ENCODE measurements at regions not wholly inside any gene's neighbourhood (a gene's known extent, or its start where the extent isn't known, plus 50 kb on each side); places are given as distances from the start of the nearest gene placed in this dataset.
"Not testable (repeated sequence)": the region's sequence is repeated elsewhere in the genome, so short reads cannot be mapped to it uniquely, and the experiment has no call there.

DNA sequence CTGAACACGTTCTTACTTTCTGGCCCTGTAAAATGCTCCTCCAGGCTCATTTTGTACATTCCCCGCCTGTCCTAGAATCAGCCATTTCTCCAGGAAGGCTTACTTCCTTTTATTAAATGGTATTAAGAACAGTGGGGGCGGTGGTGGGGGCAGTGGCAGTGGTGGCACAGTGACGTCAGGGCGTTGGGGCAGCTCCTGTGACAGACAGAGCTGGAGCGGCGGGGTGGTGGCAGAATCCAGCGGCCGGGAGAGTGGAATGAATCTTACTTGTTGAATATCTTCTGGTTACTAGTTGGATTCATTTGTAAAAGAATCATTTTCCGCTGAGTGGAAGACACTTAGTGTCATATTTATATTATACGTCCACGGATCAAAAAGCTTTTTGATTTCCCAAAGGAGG, 262.6 kb downstream of the BCL2L11 start:
- ATAC-seq (ENCODE audit: low read depth); CTCF ChIA-PET; H3K4me3 Mint-ChIP-seq; H3K9me3 Mint-ChIP-seq; H3K36me3 Mint-ChIP-seq (ENCODE audit: low read depth); H3K4me1 Mint-ChIP-seq; POLR2A ChIA-PET; H3K27ac Mint-ChIP-seq; DNase-seq; intact Hi-C loops (cut with micrococcal nuclease); H3K27me3 Mint-ChIP-seq: not testable (repeated sequence)

DNA sequence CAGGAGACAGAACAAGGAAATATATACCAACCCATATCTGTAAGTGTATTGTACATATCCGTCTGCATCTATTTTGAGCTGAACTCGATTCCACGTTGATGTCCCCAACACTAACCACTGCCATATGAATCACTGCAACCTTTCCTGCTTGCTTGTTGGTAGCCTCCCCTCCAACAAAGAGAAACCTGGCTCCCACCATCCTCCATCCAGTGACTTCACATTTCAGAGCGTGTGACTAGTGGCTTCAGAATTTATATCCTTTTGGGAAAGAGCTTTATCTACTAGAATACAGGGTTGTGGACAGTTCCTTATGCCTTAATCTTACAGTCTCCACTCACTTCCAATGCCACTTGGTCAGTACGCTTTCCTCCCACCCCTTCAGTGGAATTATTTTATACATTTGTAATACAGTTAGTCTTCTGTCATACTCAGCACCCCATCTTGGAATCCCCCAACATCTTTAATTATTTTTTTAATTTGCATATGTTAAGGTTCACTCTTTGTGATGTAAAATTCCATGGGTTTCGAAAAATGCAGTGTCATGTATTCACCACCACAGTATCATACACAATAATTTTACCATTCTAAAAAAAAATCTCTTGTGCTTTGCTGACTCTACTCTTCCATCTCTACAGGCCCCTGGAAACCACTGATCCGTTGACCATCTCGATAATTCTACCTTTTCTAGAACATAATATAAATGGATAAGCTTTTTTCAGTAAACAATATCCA, 264.7 kb downstream of the BCL2L11 start:
- H3K4me1 Mint-ChIP-seq; H3K27ac Mint-ChIP-seq; intact Hi-C loops (cut with micrococcal nuclease); DNase-seq; H3K36me3 Mint-ChIP-seq (ENCODE audit: low read depth); H3K9me3 Mint-ChIP-seq; H3K27me3 Mint-ChIP-seq; ATAC-seq (ENCODE audit: low read depth); CTCF ChIA-PET; POLR2A ChIA-PET; H3K4me3 Mint-ChIP-seq: not testable (repeated sequence)

DNA sequence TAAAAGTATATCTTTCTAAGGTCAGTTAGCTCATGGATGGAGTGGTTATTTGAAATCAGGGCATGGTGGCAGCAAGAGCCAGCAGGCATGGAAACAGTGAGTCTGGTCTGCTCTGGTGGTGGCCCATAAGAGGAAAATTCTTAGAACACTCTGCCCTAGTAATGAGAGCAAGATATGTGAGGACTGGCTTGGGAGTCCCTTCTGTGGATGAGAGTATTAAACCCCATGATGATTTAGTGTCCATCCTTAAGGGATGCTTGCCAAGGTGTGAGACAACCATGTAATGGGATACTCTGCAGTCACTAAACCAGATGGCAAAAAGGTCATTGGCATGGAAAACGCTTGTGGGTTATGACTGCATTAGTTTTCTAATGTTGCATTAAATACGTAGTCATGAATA, 269.9 kb downstream of the BCL2L11 start:
- H3K27me3 Mint-ChIP-seq: not testable (repeated sequence)

DNA sequence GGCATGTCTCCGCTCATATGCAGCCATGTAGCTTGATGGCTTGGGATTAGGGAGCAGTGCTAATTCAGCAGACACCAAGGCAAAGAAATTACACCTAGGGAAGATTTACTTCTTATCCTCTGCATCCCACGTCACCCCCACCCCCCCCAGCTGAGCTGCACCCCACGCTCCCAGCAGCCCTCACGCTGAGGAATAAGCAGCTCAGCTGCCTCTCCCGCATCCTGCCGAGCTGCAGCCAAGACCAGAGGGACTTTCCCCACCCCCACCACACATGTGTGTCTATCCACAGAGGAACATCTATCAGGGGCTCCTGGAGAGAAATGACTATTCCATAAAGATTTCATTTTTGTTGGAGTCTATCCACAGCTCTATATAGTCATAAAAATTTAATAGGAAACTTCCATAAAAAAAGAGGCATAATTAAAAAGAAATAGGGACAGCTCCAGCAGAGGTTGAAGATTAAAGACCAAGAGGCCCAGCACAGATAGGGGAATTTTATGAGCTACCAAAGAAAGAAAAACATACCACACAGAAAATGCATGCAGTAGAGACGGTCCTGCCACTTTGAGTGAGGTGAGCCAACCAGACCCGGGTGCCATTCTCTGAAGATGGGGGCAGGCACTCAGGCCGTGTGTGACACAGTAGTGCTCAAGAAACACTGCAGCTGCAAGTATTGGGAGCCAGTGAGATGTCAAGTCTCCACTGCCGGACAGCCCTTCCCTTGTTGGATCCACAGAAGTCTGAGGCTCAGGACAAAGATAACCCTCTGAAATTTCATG, 274.8 kb downstream of the BCL2L11 start:
- H3K4me3 Mint-ChIP-seq; H3K9me3 Mint-ChIP-seq; H3K27me3 Mint-ChIP-seq; H3K27ac Mint-ChIP-seq; POLR2A ChIA-PET; CTCF ChIA-PET; H3K36me3 Mint-ChIP-seq (ENCODE audit: low read depth); intact Hi-C loops (cut with micrococcal nuclease); DNase-seq; H3K4me1 Mint-ChIP-seq: not testable (repeated sequence)
- peak; percentile 62 for ATAC-seq (ENCODE audit: low read depth)

More for the DNA sequence above, 269.9 kb downstream of the BCL2L11 start:
- H3K27ac Mint-ChIP-seq; POLR2A ChIA-PET; H3K4me1 Mint-ChIP-seq; H3K36me3 Mint-ChIP-seq (ENCODE audit: low read depth); ATAC-seq (ENCODE audit: low read depth); intact Hi-C loops (cut with micrococcal nuclease); DNase-seq; H3K9me3 Mint-ChIP-seq; CTCF ChIA-PET; H3K4me3 Mint-ChIP-seq: not testable (repeated sequence)

DNA sequence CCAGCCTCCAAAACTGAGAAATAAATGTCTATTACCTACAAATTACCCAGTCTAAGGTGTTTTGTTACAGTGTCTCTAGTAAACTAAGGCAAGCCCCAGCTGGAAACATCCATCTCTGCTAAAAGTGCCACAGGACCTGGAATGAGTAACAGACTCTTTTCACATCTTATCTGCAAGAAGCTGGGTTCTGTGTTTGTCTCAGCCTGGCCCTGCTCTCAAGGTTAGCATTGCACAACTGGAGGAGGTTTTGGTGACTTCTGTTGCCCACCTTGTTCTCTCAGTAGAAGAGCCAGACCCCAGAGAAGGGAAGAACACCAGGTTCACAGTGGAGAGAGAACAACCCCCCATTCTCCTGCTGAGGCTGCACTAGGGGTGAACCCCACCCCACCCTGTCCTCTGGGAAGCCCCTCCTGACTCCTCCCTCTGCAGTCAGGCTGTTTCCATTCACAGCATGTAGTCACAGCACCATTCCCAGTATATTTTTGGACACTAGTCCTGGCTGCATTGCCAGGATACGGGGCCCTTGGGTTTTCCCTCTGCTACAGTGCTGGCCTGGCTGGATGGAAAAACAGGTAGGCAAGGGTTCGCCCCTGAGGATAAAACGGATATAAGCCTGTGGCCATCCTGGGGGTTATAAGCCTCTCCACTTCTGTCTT, 280.0 kb downstream of the BCL2L11 start:
- intact Hi-C loops (cut with micrococcal nuclease); H3K9me3 Mint-ChIP-seq; CTCF ChIA-PET; H3K27ac Mint-ChIP-seq; H3K4me1 Mint-ChIP-seq; ATAC-seq (ENCODE audit: low read depth); POLR2A ChIA-PET; DNase-seq; H3K27me3 Mint-ChIP-seq; H3K4me3 Mint-ChIP-seq; H3K36me3 Mint-ChIP-seq (ENCODE audit: low read depth): not testable (repeated sequence)

DNA sequence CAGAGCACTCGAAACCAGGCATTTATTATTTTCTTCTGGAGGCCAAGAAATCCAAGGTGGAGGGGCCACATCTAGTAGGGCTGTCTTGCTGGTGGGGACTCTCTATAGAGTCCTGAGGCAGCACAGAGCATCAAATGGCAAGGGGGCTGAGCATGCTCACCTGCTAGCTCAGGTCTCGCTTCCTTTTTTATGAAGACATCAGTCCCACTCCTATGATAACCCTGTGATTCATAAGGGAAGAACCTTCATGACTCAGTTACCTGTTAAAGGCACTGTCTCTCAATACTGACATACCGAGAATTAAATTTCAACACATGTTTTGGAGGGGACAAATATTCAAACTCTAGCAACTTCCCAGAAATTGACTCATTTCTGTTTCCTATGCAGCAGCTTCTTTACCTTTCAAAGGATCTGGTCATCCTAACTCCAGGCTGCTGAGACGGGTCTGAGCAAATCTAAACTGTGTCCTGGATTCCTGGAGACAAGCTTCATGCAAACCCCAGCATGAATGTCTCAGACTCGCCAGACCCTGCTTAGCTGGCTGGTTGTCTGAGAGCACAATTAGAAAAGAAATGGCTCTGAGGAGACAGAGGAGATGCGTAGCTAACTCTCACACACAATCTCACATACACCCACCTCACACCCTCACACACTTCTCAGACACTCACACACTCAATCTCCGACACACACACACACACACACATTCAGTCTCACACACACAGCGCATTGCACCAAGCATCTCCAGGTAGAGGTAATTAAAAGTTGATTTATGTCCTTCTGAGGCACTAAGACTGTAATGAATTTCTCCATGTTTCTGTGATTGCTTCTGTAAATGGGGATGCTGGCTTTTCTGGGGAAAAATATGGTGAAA, 280.8 kb downstream of the BCL2L11 start:
- peak; percentile 92 for ATAC-seq (ENCODE audit: low read depth)
- H3K27me3 Mint-ChIP-seq; POLR2A ChIA-PET; H3K4me1 Mint-ChIP-seq; CTCF ChIA-PET; H3K4me3 Mint-ChIP-seq; intact Hi-C loops (cut with micrococcal nuclease); DNase-seq; H3K9me3 Mint-ChIP-seq; H3K36me3 Mint-ChIP-seq (ENCODE audit: low read depth): not testable (repeated sequence)
- H3K27ac Mint-ChIP-seq: peak overlapping the region; percentile 27

DNA sequence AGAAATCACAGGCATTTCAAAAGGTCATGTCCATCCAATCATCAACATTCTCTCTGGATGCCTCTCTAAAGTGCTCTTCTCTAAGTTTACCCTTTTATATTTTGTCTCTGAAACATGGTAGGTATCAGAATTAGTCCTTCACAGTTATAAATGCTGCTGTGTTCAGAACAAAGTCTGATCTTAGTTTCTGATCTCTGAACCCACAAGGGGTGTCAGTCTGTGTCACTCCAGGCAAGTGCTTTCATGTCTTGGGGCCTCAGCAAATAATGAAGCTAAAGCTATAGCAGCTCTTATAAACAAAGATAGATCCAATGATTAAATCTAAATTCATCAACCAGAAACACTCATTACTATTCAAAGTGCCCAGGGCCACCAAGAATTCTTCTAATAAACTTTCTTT, 281.7 kb downstream of the BCL2L11 start:
- H3K4me1 Mint-ChIP-seq; H3K9me3 Mint-ChIP-seq; H3K4me3 Mint-ChIP-seq; H3K36me3 Mint-ChIP-seq (ENCODE audit: low read depth); CTCF ChIA-PET; intact Hi-C loops (cut with micrococcal nuclease); DNase-seq; POLR2A ChIA-PET; H3K27me3 Mint-ChIP-seq; ATAC-seq (ENCODE audit: low read depth); H3K27ac Mint-ChIP-seq: not testable (repeated sequence)

DNA sequence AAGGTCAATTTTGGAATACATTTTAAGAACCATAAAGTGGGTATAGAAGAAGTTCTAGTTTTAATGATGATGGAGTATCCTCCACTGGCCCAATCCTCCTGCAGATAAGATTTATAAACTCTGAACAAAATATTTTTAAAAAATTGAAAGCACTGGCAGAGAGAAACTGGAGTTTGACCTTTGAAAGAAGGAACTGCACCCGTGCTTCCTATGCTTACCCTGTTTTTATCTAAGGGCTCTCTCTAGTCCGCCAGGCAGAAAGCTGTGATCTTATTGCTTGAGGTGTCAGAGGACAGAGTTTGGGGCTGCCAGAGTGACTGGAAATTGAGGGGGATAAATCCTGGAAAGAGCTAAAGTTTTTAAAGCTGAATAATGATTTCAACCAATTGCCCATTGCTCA, 282.6 kb downstream of the BCL2L11 start:
- DNase-seq; POLR2A ChIA-PET; H3K27me3 Mint-ChIP-seq; H3K27ac Mint-ChIP-seq; CTCF ChIA-PET; intact Hi-C loops (cut with micrococcal nuclease); H3K9me3 Mint-ChIP-seq; H3K4me1 Mint-ChIP-seq; H3K4me3 Mint-ChIP-seq; H3K36me3 Mint-ChIP-seq (ENCODE audit: low read depth): not testable (repeated sequence)
- peak; percentile 32 for ATAC-seq (ENCODE audit: low read depth)

DNA sequence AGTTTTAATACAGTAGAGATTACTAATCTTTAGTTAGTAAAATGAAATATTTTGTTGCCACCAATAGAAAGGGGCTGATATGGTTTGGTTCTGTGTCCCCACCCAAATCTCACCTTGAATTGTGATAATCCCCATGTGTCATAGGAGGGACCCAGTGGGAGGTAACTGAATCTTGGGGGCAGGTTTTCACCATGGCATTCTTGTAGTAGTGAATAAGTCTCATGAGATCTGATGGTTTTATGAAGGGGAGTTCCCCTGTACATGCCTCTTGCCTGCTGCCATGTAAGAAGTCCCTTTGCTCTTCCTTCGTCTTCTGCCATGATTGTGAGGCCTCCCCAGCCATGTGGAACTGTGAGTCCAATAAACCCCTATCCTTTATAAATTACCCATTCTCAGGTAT, 285.9 kb downstream of the BCL2L11 start:
- intact Hi-C loops (cut with micrococcal nuclease); H3K4me1 Mint-ChIP-seq; H3K9me3 Mint-ChIP-seq; H3K4me3 Mint-ChIP-seq; H3K36me3 Mint-ChIP-seq (ENCODE audit: low read depth); CTCF ChIA-PET; H3K27ac Mint-ChIP-seq; POLR2A ChIA-PET; H3K27me3 Mint-ChIP-seq; DNase-seq: not testable (repeated sequence)
- peak; percentile 83 for ATAC-seq (ENCODE audit: low read depth)

DNA sequence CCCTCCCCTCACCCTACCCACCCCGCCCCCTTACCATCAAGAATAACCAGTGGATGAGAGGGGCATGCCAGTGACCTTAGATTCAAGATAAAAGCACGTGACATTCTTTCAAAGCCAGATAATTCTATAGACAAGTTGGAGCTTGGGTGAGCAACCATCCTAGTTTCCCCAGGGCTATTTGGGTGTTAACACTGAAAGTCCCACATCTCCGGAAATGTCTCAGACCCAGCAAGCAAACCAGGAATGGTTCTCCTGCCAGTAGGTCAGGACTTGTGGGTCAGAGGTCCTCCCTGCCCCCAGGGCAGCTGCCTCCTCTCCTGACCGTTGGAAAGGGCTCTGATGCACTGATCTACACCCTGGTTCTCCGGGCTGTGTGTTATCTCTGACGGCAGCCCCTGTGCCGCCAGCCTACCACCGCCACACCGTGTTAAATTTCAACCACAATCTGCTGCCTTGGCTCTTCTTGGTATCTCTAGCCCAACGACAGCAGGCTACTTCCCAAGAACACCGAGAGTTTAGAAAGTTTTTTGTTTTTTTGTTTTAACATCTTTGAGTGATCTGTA, 287.0 kb downstream of the BCL2L11 start:
- H3K27me3 Mint-ChIP-seq; H3K36me3 Mint-ChIP-seq (ENCODE audit: low read depth); H3K4me3 Mint-ChIP-seq; ATAC-seq (ENCODE audit: low read depth); H3K27ac Mint-ChIP-seq; intact Hi-C loops (cut with micrococcal nuclease); H3K9me3 Mint-ChIP-seq; H3K4me1 Mint-ChIP-seq; POLR2A ChIA-PET; CTCF ChIA-PET; DNase-seq: not testable (repeated sequence)

DNA sequence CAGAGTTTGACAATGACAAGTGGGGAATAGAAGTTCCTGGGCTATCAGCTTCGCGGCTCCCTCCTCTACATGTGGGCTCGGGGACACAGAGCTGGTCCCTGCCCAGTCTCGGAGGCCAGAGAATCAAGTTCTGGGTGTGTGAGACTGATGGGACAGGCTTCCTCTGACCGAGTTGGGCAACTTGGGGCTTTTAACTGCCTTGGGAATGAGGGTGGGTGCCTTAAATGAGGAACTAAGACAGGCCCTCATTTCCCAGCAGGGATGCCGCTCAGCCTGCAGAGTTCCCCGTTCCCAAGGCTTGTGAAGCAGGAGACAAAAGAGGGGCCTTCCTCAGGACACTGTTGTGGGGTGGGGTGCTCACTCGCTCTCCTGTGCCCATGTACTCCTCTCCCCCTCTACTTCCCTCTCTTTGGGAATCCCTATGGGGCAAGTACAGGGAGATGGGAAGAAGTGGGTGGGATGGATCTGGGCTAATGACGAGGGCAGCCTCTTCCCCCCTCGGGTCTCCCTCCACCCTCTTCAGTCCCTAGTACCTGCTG, 290.2 kb downstream of the BCL2L11 start:
- H3K4me3 Mint-ChIP-seq; DNase-seq; H3K36me3 Mint-ChIP-seq (ENCODE audit: low read depth); H3K4me1 Mint-ChIP-seq; H3K27me3 Mint-ChIP-seq; POLR2A ChIA-PET; H3K27ac Mint-ChIP-seq; CTCF ChIA-PET; H3K9me3 Mint-ChIP-seq; ATAC-seq (ENCODE audit: low read depth); intact Hi-C loops (cut with micrococcal nuclease): not testable (repeated sequence)

Data from activated B cell treated with CpG ODN at 0.5 μM for 24 hours (primary cell).